GM18868 (cell line): ENCODE measurements at regions not wholly inside any gene's neighbourhood (a gene's known extent, or its start where the extent isn't known, plus 50 kb on each side); places are given as distances from the start of the nearest gene placed in this dataset.
"Not testable (repeated sequence)": the region's sequence is repeated elsewhere in the genome, so short reads cannot be mapped to it uniquely, and the experiment has no call there.

ENCODE experiments used
- ATAC-seq: cut with Tn5 transposase; IDR thresholded peaks from one replicate; pipeline ENCODE4 v1.9.1; 2021; ENCODE audit warnings: mild to moderate bottlenecking, moderate library complexity; ENCODE audit not compliant: unreplicated experiment

GRCh38 chr5:102068870-102069269 is 227.2 kb downstream of the SLCO4C1 start:
- ATAC-seq: no peak

- ATAC-seq: no peak
Observed at GRCh38 chr5:102049517-102049916, 246.6 kb downstream of the SLCO4C1 start.

GRCh38 chr5:102048940-102049339 is 247.1 kb downstream of the SLCO4C1 start:
- no peak for ATAC-seq

GRCh38 chr5:102047073-102047472 is 249.0 kb downstream of the SLCO4C1 start:
- ATAC-seq: not testable (repeated sequence)

- no peak for ATAC-seq
Observed at GRCh38 chr5:102040326-102040725, 255.8 kb downstream of the SLCO4C1 start.

- ATAC-seq: no peak
Observed at GRCh38 chr5:102036927-102037326, 259.2 kb downstream of the SLCO4C1 start.

GRCh38 chr5:102031711-102032110 is 264.4 kb downstream of the SLCO4C1 start:
- ATAC-seq: no peak

- ATAC-seq: no peak
Observed at GRCh38 chr5:102018690-102019089, 277.4 kb downstream of the SLCO4C1 start.

- ATAC-seq: no peak
Observed at GRCh38 chr5:102018279-102018678, 277.8 kb downstream of the SLCO4C1 start.

- no peak for ATAC-seq
Observed at GRCh38 chr5:102014371-102014770, 281.7 kb downstream of the SLCO4C1 start.

GRCh38 chr5:102010644-102011043 is 285.4 kb downstream of the SLCO4C1 start:
- ATAC-seq: no peak

GRCh38 chr5:101997235-101997634 is 298.8 kb downstream of the SLCO4C1 start:
- no peak for ATAC-seq

GRCh38 chr5:101995585-101995984 is 300.5 kb downstream of the SLCO4C1 start:
- no peak for ATAC-seq

GRCh38 chr5:101991486-101991885 is 304.6 kb downstream of the SLCO4C1 start:
- no peak for ATAC-seq

- no peak for ATAC-seq
Observed at GRCh38 chr5:101989659-101990058, 306.4 kb downstream of the SLCO4C1 start.

- peak; percentile 97 for ATAC-seq
Observed at GRCh38 chr5:101977729-101978345, 318.2 kb downstream of the SLCO4C1 start.

GRCh38 chr5:101976933-101977332 is 319.2 kb downstream of the SLCO4C1 start:
- no peak for ATAC-seq

- ATAC-seq: no peak
Observed at GRCh38 chr5:101969742-101970141, 326.3 kb downstream of the SLCO4C1 start.

- no peak for ATAC-seq
Observed at GRCh38 chr5:101966476-101966875, 329.6 kb downstream of the SLCO4C1 start.

GRCh38 chr5:101955891-101956290 is 340.2 kb downstream of the SLCO4C1 start:
- no peak for ATAC-seq

- ATAC-seq: no peak
Observed at GRCh38 chr5:101950019-101950418, 346.1 kb downstream of the SLCO4C1 start.

GRCh38 chr5:101948615-101949014 is 347.5 kb downstream of the SLCO4C1 start:
- no peak for ATAC-seq

GRCh38 chr5:101943784-101944183 is 352.3 kb downstream of the SLCO4C1 start:
- ATAC-seq: peak; percentile 60
